A204.1 (cell line): ENCODE measurements at regions not wholly inside any gene's neighbourhood (a gene's known extent, or its start where the extent isn't known, plus 50 kb on each side); places are given as distances from the start of the nearest gene placed in this dataset.

Experiments
- FAIRE-seq: peaks from 2 replicates; lab custom pipeline; 2012; peaks lifted over from hg19 to GRCh38; lab: Jason Lieb, UNC

- no peak for FAIRE-seq
These were observed 61.7 kb upstream of the PDE4D start for GRCh38 chr5:59955241-59955640.

GRCh38 chr5:59943452-59944113 is 50.1 kb upstream of the PDE4D start:
- FAIRE-seq: no peak
